Gastrocnemius medialis (tissue), 4 donors: ENCODE measurements at regions not wholly inside any gene's neighbourhood (a gene's known extent, or its start where the extent isn't known, plus 50 kb on each side); places are given as distances from the start of the nearest gene placed in this dataset.
"Not testable (repeated sequence)": the region's sequence is repeated elsewhere in the genome, so short reads cannot be mapped to it uniquely, and the experiment has no call there.

Source experiments
- ATAC-seq, 2 donors: fragments of 150-250 bp; one replicate each; pipeline ENCODE4 v1.9.1; 2016
- DNase-seq, 2 donors: peaks; one replicate each; pipeline ENCODE4 v3.0.0-alpha.2; 2019
- H3K27ac ChIP-seq, 4 donors: fragments of 200-600 bp; sonication (generic); 1 replicate in 1 of 4; 2 replicates in 3 of 4; pipeline ENCODE4 v1.5.1; 2016 to 2018; ENCODE audit warnings: mild to moderate bottlenecking in 2 of 4, moderate library complexity in 1 of 4
- H3K27me3 ChIP-seq, 3 donors: fragments of 200-600 bp; sonication (generic) in 2 of 3; 1 replicate in 1 of 3; 2 replicates in 2 of 3; pipeline versions ENCODE4 v1.5.1 to v1.6.0; 2016 to 2019; ENCODE audit warnings: mild to moderate bottlenecking in 1 of 3, moderate library complexity in 1 of 3
- H3K36me3 ChIP-seq, 2 donors: fragments of 200-600 bp; sonication (generic) in 1 of 2; one replicate each; pipeline ENCODE4 v1.5.1; 2017 to 2018
- H3K4me1 ChIP-seq, 2 donors: fragments of 200-600 bp; sonication (generic) in 1 of 2; one replicate each; pipeline ENCODE4 v1.5.1; 2016 to 2017; ENCODE audit warnings: mild to moderate bottlenecking in 2 of 2
- H3K4me3 ChIP-seq, 4 donors: fragments of 200-600 bp; sonication (generic) in 3 of 4; 1 replicate in 1 of 4; 2 replicates in 3 of 4; pipeline ENCODE4 v1.5.1; 2016 to 2019; ENCODE audit warnings: mild to moderate bottlenecking in 2 of 4
- H3K9me3 ChIP-seq, 3 donors: fragments of 200-600 bp; sonication (generic) in 2 of 3; 1 replicate in 1 of 3; 2 replicates in 2 of 3; pipeline ENCODE4 v1.5.1; 2016 to 2019
- POLR2A ChIP-seq, 2 donors: fragments of 450-650 bp; IDR thresholded peaks; one replicate each; pipeline ENCODE4 v1.6.1; 2017; ENCODE audit warnings: antibody characterized with exemption in 2 of 2, mild to moderate bottlenecking in 2 of 2, moderate library complexity in 2 of 2
- in situ Hi-C, 4 donors: fragments of 200-750 bp; cut with MboI; loops; one replicate each; pipeline versions ENCODE4 v1.15.0 to v1.8.0; 2017; ENCODE audit warnings: low sequenced_read_pairs in 4 of 4
- intact Hi-C: fragments of 100-400 bp; cut with DNase I; formaldehyde crosslinking; loops from one replicate; pipeline ENCODE4 v1.15.1; 2023; ENCODE audit warnings: low total_unique reads
- TF ChIP-seq, protein P1 (sequence below), 5 experiments: fragments of 450-650 bp in 3 of 5; fragments of 200-600 bp in 2 of 5; sonication (generic) in 2 of 5; IDR thresholded peaks in 4 of 5; conservative IDR thresholded peaks in 1 of 5; 1 replicate in 4 of 5; 2 replicates in 1 of 5; pipeline ENCODE4 v1.5.1; 2016 to 2019; ENCODE audit warnings: antibody characterized with exemption in 5 of 5, mild to moderate bottlenecking in 3 of 5, moderate library complexity in 3 of 5

DNA sequence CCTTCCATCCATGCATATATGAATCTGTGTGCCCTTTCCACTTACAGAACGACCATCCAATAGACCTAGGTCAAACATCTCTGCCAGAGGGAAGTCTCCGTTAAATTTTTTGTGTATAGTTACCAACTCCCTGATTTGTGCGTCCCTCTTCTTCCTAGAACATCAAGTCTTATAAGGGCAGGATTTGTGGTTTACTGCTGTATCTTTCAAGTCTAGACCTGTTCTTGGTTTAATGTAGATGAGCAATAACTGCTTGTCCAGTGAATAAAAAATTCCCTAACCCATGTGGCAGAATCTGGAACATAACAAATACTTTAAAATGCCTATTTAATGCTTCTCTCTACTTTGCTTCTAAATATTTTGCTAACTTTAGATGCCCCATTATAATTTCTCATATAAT, 988.8 kb downstream of the RAPGEF2 start:
- Histone ChIP-seq H3K9me3 (no peaks in the 10 kb centered on the region), H3K27me3 (no peaks in the 10 kb centered on the region), H3K4me3 (no peak overlapping the region), H3K27ac (no peak overlapping the region), H3K4me1 (no peaks in the 10 kb centered on the region), H3K36me3 (no peaks in the 10 kb centered on the region)
- intact Hi-C loops = no loop called here
- in situ Hi-C loops = no loop called here
- TF ChIP-seq POLR2A (IDR thresholded peaks at IDR 0.05) = no peak
- TF ChIP-seq, protein P1, sequence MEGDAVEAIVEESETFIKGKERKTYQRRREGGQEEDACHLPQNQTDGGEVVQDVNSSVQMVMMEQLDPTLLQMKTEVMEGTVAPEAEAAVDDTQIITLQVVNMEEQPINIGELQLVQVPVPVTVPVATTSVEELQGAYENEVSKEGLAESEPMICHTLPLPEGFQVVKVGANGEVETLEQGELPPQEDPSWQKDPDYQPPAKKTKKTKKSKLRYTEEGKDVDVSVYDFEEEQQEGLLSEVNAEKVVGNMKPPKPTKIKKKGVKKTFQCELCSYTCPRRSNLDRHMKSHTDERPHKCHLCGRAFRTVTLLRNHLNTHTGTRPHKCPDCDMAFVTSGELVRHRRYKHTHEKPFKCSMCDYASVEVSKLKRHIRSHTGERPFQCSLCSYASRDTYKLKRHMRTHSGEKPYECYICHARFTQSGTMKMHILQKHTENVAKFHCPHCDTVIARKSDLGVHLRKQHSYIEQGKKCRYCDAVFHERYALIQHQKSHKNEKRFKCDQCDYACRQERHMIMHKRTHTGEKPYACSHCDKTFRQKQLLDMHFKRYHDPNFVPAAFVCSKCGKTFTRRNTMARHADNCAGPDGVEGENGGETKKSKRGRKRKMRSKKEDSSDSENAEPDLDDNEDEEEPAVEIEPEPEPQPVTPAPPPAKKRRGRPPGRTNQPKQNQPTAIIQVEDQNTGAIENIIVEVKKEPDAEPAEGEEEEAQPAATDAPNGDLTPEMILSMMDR (IDR thresholded peaks at IDR 0.05 in 4 of 5, conservative IDR thresholded peaks at IDR 0.05 in 1 of 5) = no peak
- no peak for ATAC-seq
- DNase-seq = no peak

- intact Hi-C loops = no loop called here
- in situ Hi-C loops = no loop called here
- ATAC-seq (no peak), DNase-seq (no peak)
- Histone ChIP-seq H3K4me3 (no peak overlapping the region), H3K36me3 (no peaks in the 10 kb centered on the region), H3K27ac (no peak overlapping the region), H3K4me1 (no peaks in the 10 kb centered on the region), H3K27me3 (no peaks in the 10 kb centered on the region), H3K9me3 (no peaks in the 10 kb centered on the region)
- TF ChIP-seq POLR2A (IDR thresholded peaks at IDR 0.05) = no peak
- TF ChIP-seq, protein P1 (IDR thresholded peaks at IDR 0.05 in 4 of 5, conservative IDR thresholded peaks at IDR 0.05 in 1 of 5) = no peak
Observed at GRCh38 chr4:160100316-160100715, 997.4 kb downstream of the RAPGEF2 start.

GRCh38 chr4:160110891-160111290, 1008.0 kb downstream of the RAPGEF2 start:
- H3K4me1 ChIP-seq = no peaks in the 10 kb centered on the region
- no peaks in the 10 kb centered on the region for H3K9me3 ChIP-seq
- no peaks in the 10 kb centered on the region for H3K36me3 ChIP-seq
- H3K4me3 ChIP-seq = no peak overlapping the region
- intact Hi-C loops (no loop called here), in situ Hi-C loops (no loop called here)
- DNase-seq (no peak), ATAC-seq (no peak)
- no peak for TF ChIP-seq POLR2A (IDR thresholded peaks at IDR 0.05)
- TF ChIP-seq, protein P1 (IDR thresholded peaks at IDR 0.05 in 4 of 5, conservative IDR thresholded peaks at IDR 0.05 in 1 of 5) = no peak
- no peak overlapping the region for H3K27ac ChIP-seq
- H3K27me3 ChIP-seq = no peaks in the 10 kb centered on the region

DNA sequence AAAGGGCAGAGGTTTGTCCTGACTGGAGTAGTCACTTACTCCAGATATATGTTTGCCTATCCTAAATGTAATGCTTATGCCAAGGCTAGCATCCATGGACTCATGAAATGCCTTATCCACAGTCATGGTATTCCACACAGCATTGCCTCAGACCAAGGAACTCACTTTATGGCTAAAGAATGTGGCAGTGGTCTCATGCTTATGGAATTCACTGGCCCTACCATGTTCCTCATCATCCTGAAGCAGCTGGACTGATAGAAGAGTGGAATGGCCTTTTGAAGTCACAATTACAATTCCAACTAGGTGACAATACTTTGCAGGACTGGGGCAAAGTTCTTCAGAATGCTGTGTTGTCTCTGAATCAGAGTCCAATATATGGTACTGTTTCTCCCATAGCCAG, 1014.8 kb downstream of the RAPGEF2 start:
- H3K4me3 ChIP-seq = no peak overlapping the region
- in situ Hi-C loops = no loop called here
- no peaks in the 10 kb centered on the region for H3K36me3 ChIP-seq
- no peak overlapping the region for H3K27ac ChIP-seq
- H3K9me3 ChIP-seq = no peaks in the 10 kb centered on the region
- no peaks in the 10 kb centered on the region for H3K27me3 ChIP-seq
- no peaks in the 10 kb centered on the region for H3K4me1 ChIP-seq
- no peak for DNase-seq
- ATAC-seq = no peak
- intact Hi-C loops = no loop called here
- TF ChIP-seq POLR2A (IDR thresholded peaks at IDR 0.05) = no peak
- TF ChIP-seq, protein P1 (IDR thresholded peaks at IDR 0.05 in 4 of 5, conservative IDR thresholded peaks at IDR 0.05 in 1 of 5) = no peak

DNA sequence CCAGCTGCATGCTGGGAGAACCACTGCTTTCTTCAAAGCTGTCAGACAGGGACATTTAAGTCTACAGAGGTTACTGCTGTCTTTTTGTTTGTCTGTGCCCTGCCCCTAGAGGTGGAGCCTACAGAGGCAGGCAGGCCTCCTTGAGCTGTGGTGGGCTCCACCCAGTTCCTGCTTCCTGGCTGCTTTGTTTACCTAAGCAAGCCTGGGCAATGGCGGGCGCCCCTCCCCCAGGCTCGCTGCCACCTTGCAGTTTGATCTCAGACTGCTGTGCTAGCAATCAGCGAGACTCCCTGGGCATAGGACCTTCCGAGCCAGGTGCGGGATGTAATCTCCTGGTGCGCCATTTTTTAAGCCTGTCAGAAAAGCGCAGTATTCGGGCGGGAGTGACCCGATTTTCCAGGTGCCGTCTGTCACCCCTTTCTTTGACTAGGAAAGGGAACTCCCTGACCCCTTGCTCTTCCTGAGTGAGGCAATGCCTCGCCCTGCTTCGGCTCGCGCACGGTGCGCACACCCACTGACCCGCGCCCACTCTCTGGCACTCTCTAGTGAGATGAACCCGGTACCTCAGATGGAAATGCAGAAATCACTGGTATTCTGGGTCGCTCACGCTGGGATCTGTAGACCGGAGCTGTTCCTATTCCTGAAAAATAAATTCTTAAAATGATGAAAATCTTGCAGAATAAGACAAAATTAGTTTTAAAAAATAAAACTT, 1022.9 kb downstream of the RAPGEF2 start:
- ATAC-seq, DNase-seq, intact Hi-C loops, H3K4me1 ChIP-seq, H3K36me3 ChIP-seq, H3K27me3 ChIP-seq, H3K9me3 ChIP-seq, H3K4me3 ChIP-seq, H3K27ac ChIP-seq, in situ Hi-C loops: not testable (repeated sequence)
